K562 (cell line): ENCODE measurements at regions not wholly inside any gene's neighbourhood (a gene's known extent, or its start where the extent isn't known, plus 50 kb on each side); places are given as distances from the start of the nearest gene placed in this dataset.

Experiments
- ATAC-seq: fragments of 200-7000 bp; cut with Tn5 transposase; 3 replicates; pipeline ENCODE4 v1.9.1; 2020; ENCODE audit warnings: moderate library complexity
- BruUV-seq: library from RNA; stranded (reverse); fragments of 400-500 nt; replicated peaks from 2 replicates; lab custom pipeline; 2021; lab: Mats Ljungman, UMichigan
- CTCF ChIA-PET: fragments of 300-600 bp; formaldehyde crosslinking; extraction: SDS; loops from one replicate; lab custom pipeline; 2021; ENCODE audit warnings: low intra/inter-chr PET ratio; lab: Yijun Ruan, JAX
- POLR2A ChIA-PET: fragments of 300-600, 350-650 bp; sonication (Branson Sonifier 250); formaldehyde crosslinking; extraction: SDS; loops from one replicate; lab custom pipeline; 2021; ENCODE audit warnings: antibody characterized with exemption, inconsistent platforms; lab: Yijun Ruan, JAX
- DNase-seq, 4 experiments: peaks; one replicate each; pipeline versions ENCODE4 v3.0.0 to v3.0.0-alpha.2; 2011 to 2018; ENCODE audit warnings: low spot score in 3 of 4, mixed read lengths in 3 of 4; ENCODE audit errors: extremely low read depth in 1 of 4
- FAIRE-seq: peaks from 2 replicates; lab custom pipeline; 2011; peaks lifted over from hg19 to GRCh38; lab: Jason Lieb, UNC
- H2AFZ ChIP-seq: 2 replicates; pipeline ENCODE4 v1.6.0; 2011; ENCODE audit warnings: low read depth, low read length, control low read depth, inconsistent platforms
- H3K27ac ChIP-seq: fragments of 200-600 bp; 3 replicates; pipeline ENCODE4 v1.8.0; 2011; ENCODE audit warnings: low read depth, mild to moderate bottlenecking, control low read depth, inconsistent platforms, low read length, moderate library complexity, mixed read lengths; ENCODE audit errors: extremely low read depth
- H3K27me3 ChIP-seq, 2 experiments: fragments of 300-600 bp in 1 of 2; 2 replicates in 1 of 2; 3 replicates in 1 of 2; pipeline versions ENCODE4 v1.6.0 to v1.8.0; 2011; ENCODE audit warnings: inconsistent platforms in 2 of 2, low read length in 2 of 2, mild to moderate bottlenecking in 1 of 2, mixed read lengths in 1 of 2, moderate library complexity in 1 of 2; ENCODE audit not compliant: control insufficient read depth in 2 of 2, insufficient read depth in 2 of 2
- H3K36me3 ChIP-seq: fragments of 300-600 bp; 3 replicates; pipeline ENCODE4 v1.8.0; 2011; ENCODE audit warnings: mild to moderate bottlenecking, low read length, inconsistent platforms; ENCODE audit not compliant: control insufficient read depth, insufficient read depth
- H3K4me1 ChIP-seq, 2 experiments: fragments of 200-600 bp in 1 of 2; replicated peaks in 1 of 2; 2 replicates in 1 of 2; 3 replicates in 1 of 2; pipeline versions ENCODE4 v1.5.1 to v1.8.0; 2011; ENCODE audit warnings: inconsistent platforms in 2 of 2, low read length in 2 of 2, mild to moderate bottlenecking in 1 of 2, mixed read lengths in 1 of 2, moderate library complexity in 1 of 2; ENCODE audit not compliant: control insufficient read depth in 2 of 2, insufficient read depth in 2 of 2
- H3K4me2 ChIP-seq: 2 replicates; pipeline ENCODE4 v1.6.1; 2011; ENCODE audit warnings: low read length, control low read depth, inconsistent platforms, mixed read lengths; ENCODE audit not compliant: insufficient read depth
- H3K4me3 ChIP-seq: fragments of 200-600 bp; sonication (generic), shearing (Covaris generic); 2 replicates; pipeline ENCODE4 v1.5.1; 2016; ENCODE audit warnings: control low read depth, inconsistent platforms
- H3K79me2 ChIP-seq: fragments of 200-600 bp; 3 replicates; pipeline ENCODE4 v1.8.0; 2011; ENCODE audit warnings: low read length, inconsistent platforms; ENCODE audit not compliant: control insufficient read depth, insufficient read depth
- H3K9ac ChIP-seq, 2 experiments: 2 replicates each; pipeline versions ENCODE4 v1.6.0 to v1.6.1; 2011; ENCODE audit warnings: low read depth in 2 of 2, low read length in 2 of 2, control low read depth in 1 of 2, inconsistent platforms in 1 of 2, mild to moderate bottlenecking in 1 of 2, mixed read lengths in 1 of 2; ENCODE audit not compliant: insufficient read depth in 1 of 2
- H3K9me1 ChIP-seq: one replicate; pipeline ENCODE4 v1.6.0; 2011; ENCODE audit warnings: inconsistent platforms, mild to moderate bottlenecking, low read length, moderate library complexity; ENCODE audit not compliant: control insufficient read depth, insufficient read depth
- H3K9me3 ChIP-seq: replicated peaks from 2 replicates; pipeline ENCODE4 v1.5.1; 2011; ENCODE audit warnings: low read depth, low read length, inconsistent platforms; ENCODE audit not compliant: control insufficient read depth, insufficient read depth
- H4K20me1 ChIP-seq: replicated peaks from 2 replicates; pipeline ENCODE4 v1.6.1; 2011; ENCODE audit warnings: low read length, inconsistent platforms, mixed read lengths; ENCODE audit not compliant: control insufficient read depth, insufficient read depth
- CEBPB ChIP-seq: fragments of 450-650 bp; IDR thresholded peaks from 2 replicates; pipeline ENCODE4 v1.6.1; 2016; ENCODE audit warnings: missing genetic modification characterization, missing compliant biosample characterization
- CEBPG ChIP-seq, 3 experiments: fragments of 200-800 bp in 1 of 3; sonication (Bioruptor generic) in 1 of 3; sonication (generic) in 1 of 3; formaldehyde crosslinking in 1 of 3; IDR thresholded peaks in 2 of 3; conservative IDR thresholded peaks in 1 of 3; 2 replicates each; pipeline versions ENCODE4 v1.6.1 to v1.8.0; 2016 to 2022; ENCODE audit warnings: missing compliant biosample characterization in 2 of 3, missing genetic modification characterization in 2 of 3, mild to moderate bottlenecking in 1 of 3, missing genetic modification reagents in 1 of 3
- ZNF780A ChIP-seq: fragments of 250-450 bp; sonication (Bioruptor Pico); IDR thresholded peaks from 2 replicates; pipeline ENCODE4 v1.5.0; 2021; ENCODE audit warnings: mild to moderate bottlenecking
- WGBS: fragments of 100-300 bp; shearing (Covaris generic); methylation state at CpG from one replicate; pipeline ENCODE4 v1.1.6; 2016; ENCODE audit warnings: low coverage, mixed read lengths; ENCODE audit not compliant: insufficient coverage; ENCODE audit errors: missing lambda C conversion rate; 5-methylcytosine and 5-hydroxymethylcytosine counted together
- in situ Hi-C: fragments of 300-500 bp; cut with MboI; formaldehyde crosslinking; loops from 4 replicates; pipeline ENCODE4 v1.15.0; 2018; ENCODE audit warnings: inconsistent platforms, mixed read lengths
- intact Hi-C: fragments of 100-400 bp; cut with micrococcal nuclease; formaldehyde crosslinking; loops from 2 replicates; pipeline ENCODE4 v1.14.2; 2022
- TF ChIP-seq, protein P1 (sequence below): fragments of 450-650 bp; formaldehyde crosslinking; IDR thresholded peaks from 2 replicates; pipeline ENCODE4 v1.4.0; 2022; ENCODE audit warnings: mild to moderate bottlenecking, moderate library complexity

DNA sequence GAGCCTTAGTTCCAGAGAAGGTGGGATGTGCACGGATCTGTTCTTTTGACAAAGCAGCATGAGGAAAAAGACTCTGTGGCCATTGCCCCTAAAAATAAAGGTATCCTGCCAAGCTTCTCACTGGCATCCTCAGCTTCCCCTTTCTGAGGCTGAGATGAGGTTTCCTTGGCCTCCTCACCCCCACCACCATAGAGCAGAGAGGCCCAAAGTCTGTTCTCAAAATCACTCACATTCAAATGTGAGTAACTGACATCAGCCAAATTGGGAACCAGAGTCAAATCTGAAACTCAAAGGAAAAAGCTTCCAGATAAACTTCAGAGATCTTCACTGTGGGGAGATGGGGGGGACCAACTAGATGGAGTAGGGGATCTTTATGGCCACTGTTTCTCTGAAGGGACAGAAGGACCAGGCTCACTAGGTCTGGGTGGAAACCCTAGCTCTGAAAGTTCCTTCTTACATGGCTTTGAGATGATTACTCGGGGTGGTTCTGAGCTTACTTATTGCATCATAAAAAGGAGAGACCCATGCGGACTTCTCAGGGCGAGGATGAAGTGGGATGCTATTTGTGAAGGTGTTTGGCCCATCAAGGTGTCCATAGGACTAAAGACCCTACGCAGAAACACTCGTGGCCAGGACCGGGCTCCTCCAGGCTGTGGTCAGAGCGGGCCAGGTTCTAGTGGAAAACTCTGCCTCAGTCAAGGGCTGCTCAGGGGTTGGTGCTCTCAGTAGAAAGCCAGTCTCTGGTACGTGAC lies 61.5 kb upstream of the MEF2A start:
- intact Hi-C loops: loop anchor here (10.0 kb wide), 1 partner anchor 201 kb away; no protein-coding TSS in a partner anchor
- WGBS: 2% methylated on average over 9 of the region's 9 CpGs
- no peak for FAIRE-seq
- Histone ChIP-seq H2AFZ (no peak overlapping the region), H3K36me3 (no peaks in the 10 kb centered on the region), H3K9me1 (no peaks in the 10 kb centered on the region)
- no peak; the same call in 2 of the 3 replicates for ATAC-seq
- TF ChIP-seq CEBPB (tag) (peak; percentile 33; the same call in 1 of the 2 replicates), ZNF780A (CRISPR knock-in tag) (no peak), CEBPG (CRISPR knock-in tag; IDR thresholded peaks at IDR 0.05) (no peak), CEBPG (tag; conservative IDR thresholded peaks at IDR 0.05 in 1 of 2, IDR thresholded peaks at IDR 0.05 in 1 of 2) (peak; percentile 50 to 61)
- TF ChIP-seq, protein P1, sequence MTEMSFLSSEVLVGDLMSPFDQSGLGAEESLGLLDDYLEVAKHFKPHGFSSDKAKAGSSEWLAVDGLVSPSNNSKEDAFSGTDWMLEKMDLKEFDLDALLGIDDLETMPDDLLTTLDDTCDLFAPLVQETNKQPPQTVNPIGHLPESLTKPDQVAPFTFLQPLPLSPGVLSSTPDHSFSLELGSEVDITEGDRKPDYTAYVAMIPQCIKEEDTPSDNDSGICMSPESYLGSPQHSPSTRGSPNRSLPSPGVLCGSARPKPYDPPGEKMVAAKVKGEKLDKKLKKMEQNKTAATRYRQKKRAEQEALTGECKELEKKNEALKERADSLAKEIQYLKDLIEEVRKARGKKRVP (CRISPR knock-in tag): peak; percentile 15; the same call in 1 of the 2 replicates
- TF ChIP-seq, all 486 proteins: peak for 3
- CTCF ChIA-PET: no interaction called here
- no peak overlapping the region for H3K4me2 ChIP-seq
- no peak overlapping the region for H3K4me3 ChIP-seq
- no peaks in the 10 kb centered on the region for H3K9me3 ChIP-seq
- BruUV-seq: no TSS peak
- H4K20me1 ChIP-seq: no peaks in the 10 kb centered on the region; the same call in 1 of the 2 replicates
- POLR2A ChIA-PET: interaction anchor here (0.6 to 1.3 kb wide), 2 partner anchors 16 to 73 kb away, joined by 3 to 4 read pairs; no protein-coding TSS in a partner anchor
- no peak for DNase-seq
- H3K27me3 ChIP-seq: peaks cover 17 to 56% of the 10 kb centered on the region in 2 experiments
- H3K4me1 ChIP-seq: peaks cover 4 to 7% of the 10 kb centered on the region in 2 experiments; a peak in 3 of 5 replicates
- H3K27ac ChIP-seq: no peak overlapping the region
- in situ Hi-C loops: no loop called here
- H3K79me2 ChIP-seq: no peaks in the 10 kb centered on the region
- H3K9ac ChIP-seq: no peak overlapping the region
